ENCODE measurements at regions not wholly inside any gene's neighbourhood (a gene's known extent, or its start where the extent isn't known, plus 50 kb on each side); places are given as distances from the start of the nearest gene placed in this dataset.

DNA sequence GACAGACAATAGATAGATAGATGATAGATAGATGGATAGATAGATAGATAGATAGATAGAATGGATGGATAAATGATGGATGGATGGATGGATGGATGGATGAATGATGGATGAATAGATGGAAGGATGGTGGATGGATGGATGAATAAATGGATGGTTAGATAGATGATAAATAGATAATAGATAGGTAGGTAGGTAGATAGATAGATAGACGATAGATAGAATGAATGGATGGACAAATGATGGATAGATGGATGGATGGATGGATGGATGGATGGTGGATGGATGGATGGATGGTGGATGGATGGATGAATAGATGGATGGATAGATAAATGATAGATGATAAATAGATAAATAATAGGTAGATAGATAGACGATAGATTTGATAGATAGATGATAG, 287.4 kb downstream of the CRLF2 start:
- ChIA-PET CTCF (ENCODE audit: low intra/inter-chr PET ratio) (no interaction called here), POLR2A (no interaction called here)
- no peak for FAIRE-seq
- intact Hi-C loops (cut with micrococcal nuclease) = no loop called here
- in situ Hi-C loops (cut with MboI) = no loop called here
- BruUV-seq (replicated peaks) = no TSS peak
- no peak overlapping the region for H3K4me2 ChIP-seq (ENCODE audit: insufficient read depth, low read length)
- no peak overlapping the region for H3K27ac ChIP-seq (ENCODE audit: extremely low read depth, low read depth, low read length)
- WGBS (ENCODE audit: insufficient coverage, low coverage, missing lambda C conversion rate) = 26% methylated on average over 2 of the region's 2 CpGs
- no peak overlapping the region for H3K4me3 ChIP-seq
- H3K4me1 ChIP-seq (replicated peaks in 1 of 2; ENCODE audit: control insufficient read depth in 2 of 2, insufficient read depth in 2 of 2, low read length in 2 of 2) = no peaks in the 10 kb centered on the region
- TF ChIP-seq, protein P1, sequence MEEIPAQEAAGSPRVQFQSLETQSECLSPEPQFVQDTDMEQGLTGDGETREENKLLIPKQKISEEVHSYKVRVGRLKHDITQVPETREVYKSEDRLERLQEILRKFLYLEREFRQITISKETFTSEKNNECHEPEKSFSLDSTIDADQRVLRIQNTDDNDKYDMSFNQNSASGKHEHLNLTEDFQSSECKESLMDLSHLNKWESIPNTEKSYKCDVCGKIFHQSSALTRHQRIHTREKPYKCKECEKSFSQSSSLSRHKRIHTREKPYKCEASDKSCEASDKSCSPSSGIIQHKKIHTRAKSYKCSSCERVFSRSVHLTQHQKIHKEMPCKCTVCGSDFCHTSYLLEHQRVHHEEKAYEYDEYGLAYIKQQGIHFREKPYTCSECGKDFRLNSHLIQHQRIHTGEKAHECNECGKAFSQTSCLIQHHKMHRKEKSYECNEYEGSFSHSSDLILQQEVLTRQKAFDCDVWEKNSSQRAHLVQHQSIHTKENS (CRISPR knock-in tag; IDR thresholded peaks at IDR 0.05) = no peak
- TF ChIP-seq DACH1 (IDR thresholded peaks at IDR 0.05; ENCODE audit: partially characterized antibody) = peak; percentile 22
- TF ChIP-seq ZNF507 (tag; conservative IDR thresholded peaks at IDR 0.05) = no peak
- TF ChIP-seq POU5F1 (IDR thresholded peaks at IDR 0.05; ENCODE audit: borderline replicate concordance, low read depth, low read length, partially characterized antibody) = no peak
- TF ChIP-seq ATF1 (CRISPR knock-in tag; IDR thresholded peaks at IDR 0.05) = no peak
- TF ChIP-seq ATF1 (tag; IDR thresholded peaks at IDR 0.05) = no peak
- TF ChIP-seq, protein P2, sequence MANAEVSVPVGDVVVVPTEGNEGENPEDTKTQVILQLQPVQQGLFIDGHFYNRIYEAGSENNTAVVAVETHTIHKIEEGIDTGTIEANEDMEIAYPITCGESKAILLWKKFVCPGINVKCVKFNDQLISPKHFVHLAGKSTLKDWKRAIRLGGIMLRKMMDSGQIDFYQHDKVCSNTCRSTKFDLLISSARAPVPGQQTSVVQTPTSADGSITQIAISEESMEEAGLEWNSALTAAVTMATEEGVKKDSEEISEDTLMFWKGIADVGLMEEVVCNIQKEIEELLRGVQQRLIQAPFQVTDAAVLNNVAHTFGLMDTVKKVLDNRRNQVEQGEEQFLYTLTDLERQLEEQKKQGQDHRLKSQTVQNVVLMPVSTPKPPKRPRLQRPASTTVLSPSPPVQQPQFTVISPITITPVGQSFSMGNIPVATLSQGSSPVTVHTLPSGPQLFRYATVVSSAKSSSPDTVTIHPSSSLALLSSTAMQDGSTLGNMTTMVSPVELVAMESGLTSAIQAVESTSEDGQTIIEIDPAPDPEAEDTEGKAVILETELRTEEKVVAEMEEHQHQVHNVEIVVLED (CRISPR knock-in tag; IDR thresholded peaks at IDR 0.05) = no peak
- TF ChIP-seq, protein P3, sequence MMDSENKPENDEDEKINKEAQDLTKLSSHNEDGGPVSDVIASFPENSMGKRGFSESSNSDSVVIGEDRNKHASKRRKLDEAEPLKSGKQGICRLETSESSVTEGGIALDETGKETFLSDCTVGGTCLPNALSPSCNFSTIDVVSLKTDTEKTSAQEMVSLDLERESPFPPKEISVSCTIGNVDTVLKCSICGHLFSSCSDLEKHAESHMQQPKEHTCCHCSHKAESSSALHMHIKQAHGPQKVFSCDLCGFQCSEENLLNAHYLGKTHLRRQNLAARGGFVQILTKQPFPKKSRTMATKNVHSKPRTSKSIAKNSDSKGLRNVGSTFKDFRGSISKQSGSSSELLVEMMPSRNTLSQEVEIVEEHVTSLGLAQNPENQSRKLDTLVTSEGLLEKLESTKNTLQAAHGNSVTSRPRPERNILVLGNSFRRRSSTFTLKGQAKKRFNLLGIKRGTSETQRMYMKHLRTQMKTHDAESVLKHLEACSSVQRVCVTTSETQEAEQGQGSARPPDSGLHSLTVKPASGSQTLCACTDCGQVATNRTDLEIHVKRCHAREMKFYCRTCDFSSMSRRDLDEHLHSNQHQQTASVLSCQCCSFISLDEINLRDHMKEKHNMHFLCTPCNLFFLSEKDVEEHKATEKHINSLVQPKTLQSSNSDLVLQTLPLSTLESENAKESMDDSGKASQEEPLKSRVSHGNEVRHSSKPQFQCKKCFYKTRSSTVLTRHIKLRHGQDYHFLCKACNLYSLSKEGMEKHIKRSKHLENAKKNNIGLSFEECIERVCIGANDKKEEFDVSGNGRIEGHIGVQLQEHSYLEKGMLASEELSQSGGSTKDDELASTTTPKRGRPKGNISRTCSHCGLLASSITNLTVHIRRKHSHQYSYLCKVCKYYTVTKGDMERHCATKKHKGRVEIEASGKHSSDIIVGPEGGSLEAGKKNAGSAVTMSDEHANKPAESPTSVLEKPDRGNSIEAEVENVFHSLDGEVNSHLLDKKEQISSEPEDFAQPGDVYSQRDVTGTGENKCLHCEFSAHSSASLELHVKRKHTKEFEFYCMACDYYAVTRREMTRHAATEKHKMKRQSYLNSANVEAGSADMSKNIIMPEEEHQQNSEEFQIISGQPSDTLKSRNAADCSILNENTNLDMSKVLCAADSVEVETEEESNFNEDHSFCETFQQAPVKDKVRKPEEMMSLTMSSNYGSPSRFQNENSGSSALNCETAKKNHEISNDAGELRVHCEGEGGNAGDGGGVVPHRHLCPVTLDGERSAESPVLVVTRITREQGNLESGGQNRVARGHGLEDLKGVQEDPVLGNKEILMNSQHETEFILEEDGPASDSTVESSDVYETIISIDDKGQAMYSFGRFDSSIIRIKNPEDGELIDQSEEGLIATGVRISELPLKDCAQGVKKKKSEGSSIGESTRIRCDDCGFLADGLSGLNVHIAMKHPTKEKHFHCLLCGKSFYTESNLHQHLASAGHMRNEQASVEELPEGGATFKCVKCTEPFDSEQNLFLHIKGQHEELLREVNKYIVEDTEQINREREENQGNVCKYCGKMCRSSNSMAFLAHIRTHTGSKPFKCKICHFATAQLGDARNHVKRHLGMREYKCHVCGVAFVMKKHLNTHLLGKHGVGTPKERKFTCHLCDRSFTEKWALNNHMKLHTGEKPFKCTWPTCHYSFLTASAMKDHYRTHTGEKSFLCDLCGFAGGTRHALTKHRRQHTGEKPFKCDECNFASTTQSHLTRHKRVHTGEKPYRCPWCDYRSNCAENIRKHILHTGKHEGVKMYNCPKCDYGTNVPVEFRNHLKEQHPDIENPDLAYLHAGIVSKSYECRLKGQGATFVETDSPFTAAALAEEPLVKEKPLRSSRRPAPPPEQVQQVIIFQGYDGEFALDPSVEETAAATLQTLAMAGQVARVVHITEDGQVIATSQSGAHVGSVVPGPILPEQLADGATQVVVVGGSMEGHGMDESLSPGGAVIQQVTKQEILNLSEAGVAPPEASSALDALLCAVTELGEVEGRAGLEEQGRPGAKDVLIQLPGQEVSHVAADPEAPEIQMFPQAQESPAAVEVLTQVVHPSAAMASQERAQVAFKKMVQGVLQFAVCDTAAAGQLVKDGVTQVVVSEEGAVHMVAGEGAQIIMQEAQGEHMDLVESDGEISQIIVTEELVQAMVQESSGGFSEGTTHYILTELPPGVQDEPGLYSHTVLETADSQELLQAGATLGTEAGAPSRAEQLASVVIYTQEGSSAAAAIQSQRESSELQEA (IDR thresholded peaks at IDR 0.05; ENCODE audit: low read depth) = no peak
- TF ChIP-seq ZBTB7A (IDR thresholded peaks at IDR 0.05; ENCODE audit: borderline replicate concordance, control insufficient read depth, low read depth, low read length) = no peak
- TF ChIP-seq, protein P4, sequence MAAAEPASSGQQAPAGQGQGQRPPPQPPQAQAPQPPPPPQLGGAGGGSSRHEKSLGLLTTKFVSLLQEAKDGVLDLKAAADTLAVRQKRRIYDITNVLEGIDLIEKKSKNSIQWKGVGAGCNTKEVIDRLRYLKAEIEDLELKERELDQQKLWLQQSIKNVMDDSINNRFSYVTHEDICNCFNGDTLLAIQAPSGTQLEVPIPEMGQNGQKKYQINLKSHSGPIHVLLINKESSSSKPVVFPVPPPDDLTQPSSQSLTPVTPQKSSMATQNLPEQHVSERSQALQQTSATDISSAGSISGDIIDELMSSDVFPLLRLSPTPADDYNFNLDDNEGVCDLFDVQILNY (CRISPR knock-in tag; IDR thresholded peaks at IDR 0.05) = no peak
- TF ChIP-seq ZNF121 (CRISPR knock-in tag; conservative IDR thresholded peaks at IDR 0.05) = no peak
- TF ChIP-seq KHSRP (IDR thresholded peaks at IDR 0.05) = no peak
- peak; percentile 65 for TF ChIP-seq CREBBP (IDR thresholded peaks at IDR 0.05; ENCODE audit: low read depth, low read length)
- H3K9me1 ChIP-seq (ENCODE audit: control insufficient read depth, insufficient read depth, low read length) = no peaks in the 10 kb centered on the region
- no peaks in the 10 kb centered on the region for H3K36me3 ChIP-seq (ENCODE audit: control insufficient read depth, insufficient read depth, low read length)
- no peak overlapping the region for H2AFZ ChIP-seq (ENCODE audit: low read depth, low read length)
- no peaks in the 10 kb centered on the region for H3K27me3 ChIP-seq (ENCODE audit: control insufficient read depth in 2 of 2, insufficient read depth in 2 of 2, low read length in 2 of 2)
- H3K9ac ChIP-seq (ENCODE audit: insufficient read depth in 1 of 2, low read depth in 2 of 2, low read length in 2 of 2) = no peak overlapping the region
- no peaks in the 10 kb centered on the region for H4K20me1 ChIP-seq (replicated peaks; ENCODE audit: control insufficient read depth, insufficient read depth, low read length)
- no peak for DNase-seq (ENCODE audit: extremely low read depth in 1 of 4, low spot score in 3 of 4)
- H3K79me2 ChIP-seq (ENCODE audit: control insufficient read depth, insufficient read depth, low read length) = no peaks in the 10 kb centered on the region
- H3K9me3 ChIP-seq (replicated peaks; ENCODE audit: control insufficient read depth, insufficient read depth, low read depth, low read length) = no peaks in the 10 kb centered on the region; the same call in 1 of the 2 replicates
- no peak for ATAC-seq
